HG02763 (cell line): ENCODE measurements at regions not wholly inside any gene's neighbourhood (a gene's known extent, or its start where the extent isn't known, plus 50 kb on each side); places are given as distances from the start of the nearest gene placed in this dataset.

Source experiments
- ATAC-seq: cut with Tn5 transposase; IDR thresholded peaks from one replicate; pipeline ENCODE4 v1.9.1; 2021; ENCODE audit warnings: mild to moderate bottlenecking, moderate library complexity; ENCODE audit not compliant: unreplicated experiment

- ATAC-seq, result no peak
Measured at GRCh38 chr11:115961159-115962003, 457.2 kb upstream of the CADM1 start.

GRCh38 chr11:115959081-115959486 lies 454.9 kb upstream of the CADM1 start:
- ATAC-seq, result no peak

GRCh38 chr11:115958089-115959000 lies 454.1 kb upstream of the CADM1 start:
- ATAC-seq, result no peak

GRCh38 chr11:115955803-115956202 lies 451.6 kb upstream of the CADM1 start:
- no peak for ATAC-seq

- ATAC-seq, result no peak
Measured at GRCh38 chr11:115950660-115951059, 446.4 kb upstream of the CADM1 start.

GRCh38 chr11:115944596-115944995 lies 440.4 kb upstream of the CADM1 start:
- ATAC-seq, result no peak

GRCh38 chr11:115942011-115942410 lies 437.8 kb upstream of the CADM1 start:
- ATAC-seq, result no peak

- no peak for ATAC-seq
Measured at GRCh38 chr11:115941481-115941993, 437.3 kb upstream of the CADM1 start.

- ATAC-seq, result no peak
Measured at GRCh38 chr11:115941044-115941443, 436.8 kb upstream of the CADM1 start.

- peak; percentile 44 for ATAC-seq
Measured at GRCh38 chr11:115939731-115940421, 435.7 kb upstream of the CADM1 start.

GRCh38 chr11:115939104-115939730 lies 435.0 kb upstream of the CADM1 start:
- no peak for ATAC-seq

GRCh38 chr11:115933564-115933963 lies 429.3 kb upstream of the CADM1 start:
- ATAC-seq, result no peak

GRCh38 chr11:115931548-115932083 lies 427.4 kb upstream of the CADM1 start:
- no peak for ATAC-seq

- peak; percentile 49 for ATAC-seq
Measured at GRCh38 chr11:115930886-115931547, 426.8 kb upstream of the CADM1 start.

- ATAC-seq, result no peak
Measured at GRCh38 chr11:115930291-115930690, 426.1 kb upstream of the CADM1 start.

GRCh38 chr11:115929618-115930129 lies 425.5 kb upstream of the CADM1 start:
- ATAC-seq, result no peak

GRCh38 chr11:115928811-115929210 lies 424.6 kb upstream of the CADM1 start:
- ATAC-seq, result no peak

- peak; percentile 45 for ATAC-seq
Measured at GRCh38 chr11:115927823-115928329, 423.7 kb upstream of the CADM1 start.

- no peak for ATAC-seq
Measured at GRCh38 chr11:115926601-115927000, 422.4 kb upstream of the CADM1 start.
